Left ventricle myocardium superior (tissue), 1 donor: ENCODE measurements at regions not wholly inside any gene's neighbourhood (a gene's known extent, or its start where the extent isn't known, plus 50 kb on each side); places are given as distances from the start of the nearest gene placed in this dataset.

Experiments used
- ATAC-seq: fragments of 200-7000 bp; cut with Tn5 transposase; one replicate; pipeline ENCODE4 v1.9.1; 2020; ENCODE audit warnings: mild to moderate bottlenecking, moderate library complexity
- DNase-seq: peaks from one replicate; pipeline ENCODE4 v3.0.0-alpha.2; 2020
- intact Hi-C: fragments of 100-400 bp; cut with micrococcal nuclease; formaldehyde crosslinking; loops from one replicate; pipeline ENCODE4 v1.11.0; 2022
- donor health status: DM: no; HTN: yes; CAD: no; lungs with severe emphysema.

DNA sequence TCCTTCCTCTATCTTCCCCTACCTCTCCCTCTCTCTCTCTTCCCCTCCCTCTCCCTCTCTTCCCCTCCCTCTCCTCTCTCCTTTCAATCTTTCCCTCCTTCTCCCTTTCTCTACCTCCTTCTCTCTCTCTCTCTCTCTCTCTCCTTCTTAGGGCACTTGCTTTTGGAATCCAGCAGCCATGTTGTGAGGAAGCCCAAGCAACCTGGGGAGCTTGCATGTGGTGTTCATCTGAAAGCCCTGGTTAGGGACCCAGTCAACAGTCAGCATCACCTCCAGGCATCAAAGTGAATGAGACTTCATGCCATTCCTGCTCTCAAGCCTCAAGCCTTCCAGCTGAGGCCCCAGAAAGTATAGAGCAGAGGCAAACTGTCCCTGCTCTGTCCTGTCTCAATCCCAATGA is 65.6 kb upstream of the SHISAL1 start:
- intact Hi-C loops, result no loop called here
- no peak for ATAC-seq
- no peak for DNase-seq

DNA sequence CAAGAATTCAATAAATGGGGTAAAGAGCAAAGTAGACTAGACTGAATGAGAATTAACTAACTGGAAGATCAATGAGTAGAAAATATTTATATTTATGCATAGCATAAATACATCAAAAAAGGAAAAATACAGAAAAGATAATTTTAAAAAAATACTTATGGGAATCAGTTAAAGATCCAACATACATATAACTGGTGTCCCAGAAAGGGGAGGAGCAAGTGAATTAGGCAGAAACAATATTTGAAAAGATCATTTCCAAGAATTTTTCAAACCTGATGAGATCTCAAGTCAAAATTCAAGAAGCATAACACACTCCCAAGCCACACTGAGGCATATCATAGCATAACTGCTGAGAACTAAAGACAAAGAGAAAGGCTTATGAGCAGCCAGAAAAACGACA is 62.7 kb upstream of the SHISAL1 start:
- intact Hi-C loops, result no loop called here
- ATAC-seq (no peak), DNase-seq (no peak)

DNA sequence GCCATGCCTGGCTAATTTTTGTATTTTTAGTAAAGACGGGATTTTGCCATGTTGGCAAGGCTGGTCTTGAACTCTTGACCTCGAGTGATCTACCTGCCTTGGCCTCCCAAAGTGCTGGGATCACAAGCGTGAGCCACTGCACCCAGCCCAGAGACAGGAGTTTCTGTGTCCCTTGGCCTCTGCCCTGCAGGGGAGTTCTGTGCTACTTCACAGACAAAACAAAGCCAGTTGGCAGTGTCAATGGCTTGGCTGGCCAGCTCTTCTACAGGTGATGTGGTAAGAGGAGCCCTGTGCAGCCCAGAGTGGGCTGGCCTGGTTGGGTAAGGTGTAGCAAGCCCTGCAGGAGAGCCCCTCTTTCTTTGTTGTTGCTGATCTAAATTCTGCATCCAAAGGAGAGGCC is 60.5 kb upstream of the SHISAL1 start:
- intact Hi-C loops, result no loop called here
- ATAC-seq (no peak), DNase-seq (peak; percentile 15)

DNA sequence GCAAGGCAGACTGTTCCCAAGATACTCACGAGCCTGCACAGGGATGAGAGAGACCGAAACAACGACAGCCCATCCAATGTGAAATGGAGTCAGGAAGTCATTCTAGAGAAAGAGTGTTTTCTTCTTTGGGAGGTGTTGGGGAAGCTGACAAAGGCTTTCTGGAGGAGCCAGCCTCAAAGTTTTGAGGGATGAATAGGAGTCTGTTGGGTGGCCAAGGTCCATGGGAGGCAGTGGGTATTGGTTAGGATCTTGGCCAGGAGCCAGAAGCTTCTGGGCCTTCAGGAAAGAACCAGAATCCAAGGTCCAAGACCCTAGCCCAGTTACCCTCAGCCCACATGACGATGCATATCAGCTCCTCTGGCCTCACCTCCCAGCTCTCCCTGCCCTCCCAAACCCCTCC is 59.9 kb upstream of the SHISAL1 start:
- intact Hi-C loops, result no loop called here
- ATAC-seq (no peak), DNase-seq (no peak)

DNA sequence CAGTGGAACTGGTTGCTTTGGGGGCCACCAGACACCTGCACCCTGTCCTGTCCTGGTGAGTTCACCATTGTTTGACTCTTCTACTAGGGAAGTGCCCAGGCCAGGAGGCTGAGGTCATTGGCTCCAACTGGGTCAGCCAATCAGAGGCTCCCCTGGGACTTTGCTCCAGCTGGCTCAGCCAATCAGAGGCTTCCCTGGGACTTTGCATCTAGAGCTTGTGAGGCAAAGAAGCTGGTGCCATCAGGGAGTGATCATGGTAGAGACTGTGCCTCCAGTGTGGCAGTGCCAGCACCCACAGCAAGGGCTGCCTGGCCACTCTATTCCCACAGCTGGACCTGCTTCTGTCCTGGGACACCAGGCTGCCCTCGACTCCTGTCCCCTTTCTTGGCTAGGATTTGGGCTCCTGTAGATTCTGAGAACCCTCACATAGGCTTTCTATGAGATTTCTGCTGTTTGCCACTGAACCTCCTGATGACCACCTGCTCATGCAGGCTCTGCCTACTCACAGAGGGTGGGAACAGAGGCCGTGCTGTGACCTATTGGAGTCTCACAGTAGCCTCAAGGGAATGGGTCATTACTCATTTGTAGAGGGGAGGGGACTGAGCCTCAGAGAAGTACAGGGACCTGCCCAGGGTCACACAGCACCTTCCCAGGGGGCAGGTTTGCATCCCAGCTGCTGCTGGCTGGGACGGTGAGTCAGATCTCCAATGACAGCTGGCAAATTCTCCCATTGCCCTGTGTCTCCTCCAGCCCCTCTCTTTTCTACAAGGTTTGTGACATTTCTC is 59.2 kb upstream of the SHISAL1 start:
- intact Hi-C loops, result no loop called here
- DNase-seq, result peak; percentile 14
- no peak for ATAC-seq

DNA sequence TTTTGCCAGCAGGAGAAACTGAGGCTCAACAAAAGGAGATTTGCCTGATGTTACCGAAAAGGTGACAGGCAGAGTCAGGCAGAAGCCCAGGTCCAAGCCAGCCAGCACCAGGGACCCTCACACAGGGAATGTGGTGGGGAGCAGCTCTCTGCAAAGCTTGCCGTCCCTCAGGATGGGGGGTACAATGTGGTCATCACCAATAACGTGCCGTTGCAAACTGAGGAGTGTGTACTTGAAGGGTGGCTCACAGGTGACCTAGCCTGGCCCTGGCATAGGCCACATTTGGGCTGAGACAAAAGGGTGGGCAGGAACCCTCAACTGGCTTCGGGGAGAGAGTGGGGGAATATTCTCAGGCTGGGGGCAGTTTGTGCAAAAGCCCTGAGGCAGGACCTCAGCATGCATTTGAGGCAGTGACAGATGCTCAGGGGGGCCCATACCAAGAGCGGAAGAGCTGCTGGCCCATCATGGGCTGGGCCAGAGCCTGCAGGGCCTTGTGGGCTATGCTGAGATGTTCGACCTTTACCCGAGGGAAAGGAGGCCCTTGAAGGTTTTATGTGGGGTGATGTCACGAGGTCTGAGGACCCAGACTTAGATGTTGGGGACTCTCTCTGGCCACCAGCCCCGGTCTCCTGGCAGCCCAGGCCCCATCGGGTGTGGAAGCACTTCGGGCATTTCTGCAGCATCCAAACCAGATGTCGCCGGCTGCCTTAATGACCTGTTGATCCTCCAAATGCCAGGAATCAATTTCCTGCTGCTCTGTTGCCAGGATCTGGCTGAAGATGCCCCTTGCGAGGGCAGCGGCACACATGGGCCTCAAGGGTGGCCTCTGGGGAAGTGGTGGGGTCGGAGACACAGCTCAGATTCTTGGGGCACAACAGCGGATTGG is 57.4 kb upstream of the SHISAL1 start:
- DNase-seq (peak; percentile 10), ATAC-seq (no peak)

GRCh38 chr22:44369293-44369661 is 56.5 kb upstream of the SHISAL1 start:
- intact Hi-C loops, result no loop called here
- ATAC-seq (no peak), DNase-seq (peak; percentile 27)

More for the DNA sequence above, 57.4 kb upstream of the SHISAL1 start:
- intact Hi-C loops, result no loop called here

GRCh38 chr22:44368611-44369292 is 56.0 kb upstream of the SHISAL1 start:
- intact Hi-C loops, result no loop called here
- DNase-seq, result peak; percentile 6
- no peak for ATAC-seq

DNA sequence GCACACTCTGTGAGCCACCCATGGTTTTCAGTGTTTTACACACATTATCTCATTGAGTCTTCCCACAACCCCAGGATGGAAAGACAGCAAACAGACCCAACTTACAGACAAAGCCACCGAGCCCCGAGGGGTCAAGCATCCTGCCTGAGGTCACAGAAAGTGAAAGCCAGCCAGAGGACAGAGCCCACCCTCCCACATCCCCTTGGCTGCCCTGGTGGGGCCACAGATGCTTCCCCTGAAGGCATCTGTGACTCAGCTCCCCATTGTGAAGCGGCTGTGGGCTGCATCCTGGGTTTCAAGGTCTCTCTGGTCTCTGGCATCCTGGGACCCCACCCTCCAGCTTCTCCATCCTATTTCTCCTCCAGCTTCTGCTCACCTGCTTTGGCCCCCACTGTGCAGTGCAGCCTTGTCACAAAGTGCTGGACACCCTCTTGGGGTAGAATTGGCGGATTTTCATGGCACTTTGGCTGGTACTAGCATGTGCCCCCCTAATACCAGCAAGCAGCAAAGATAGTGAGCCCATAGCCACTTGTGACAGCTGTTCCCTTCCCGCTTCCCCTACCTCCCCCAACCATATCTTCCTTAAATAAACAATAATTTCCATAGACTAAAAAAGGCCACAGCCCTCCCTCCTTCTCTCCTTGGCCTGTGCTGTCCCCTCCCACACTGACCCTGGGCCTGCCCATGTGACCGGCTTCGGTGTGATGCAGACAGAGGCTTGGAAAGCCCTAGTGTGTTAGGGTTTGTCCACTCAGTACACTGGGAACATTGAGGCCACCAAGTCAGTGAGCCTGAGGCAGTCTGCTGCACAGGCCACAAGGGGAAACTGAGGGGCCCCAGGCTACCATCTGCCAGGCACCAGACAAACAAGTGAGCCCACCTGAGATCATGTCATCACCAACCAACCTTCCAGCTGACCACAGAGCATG is 53.9 kb upstream of the SHISAL1 start:
- ATAC-seq (no peak), DNase-seq (peak; percentile 16)
- intact Hi-C loops, result no loop called here

GRCh38 chr22:44365832-44366231 is 53.1 kb upstream of the SHISAL1 start:
- ATAC-seq, result no peak
- intact Hi-C loops, result no loop called here
- DNase-seq, result peak; percentile 1

DNA sequence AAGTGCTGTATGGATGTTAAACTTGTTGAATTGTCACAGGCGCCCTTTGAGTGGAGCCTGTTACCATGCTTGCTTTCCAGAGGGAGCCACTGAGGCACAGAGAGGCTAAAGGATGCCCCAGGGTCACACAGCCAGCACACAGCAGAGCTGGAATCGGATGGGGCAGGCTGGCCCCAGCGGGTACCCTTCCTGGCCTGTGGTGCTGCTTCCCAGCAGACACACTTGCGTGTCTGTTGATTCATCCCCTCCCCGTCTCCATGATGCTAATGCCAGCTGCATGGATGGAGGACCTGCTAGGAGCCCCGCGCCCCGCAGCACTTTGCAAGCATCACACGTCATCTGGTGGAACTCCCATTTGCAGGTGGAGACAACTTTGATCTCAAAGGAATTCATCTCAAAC is 52.4 kb upstream of the SHISAL1 start:
- ATAC-seq (no peak), DNase-seq (peak; percentile 26)
- intact Hi-C loops, result no loop called here

DNA sequence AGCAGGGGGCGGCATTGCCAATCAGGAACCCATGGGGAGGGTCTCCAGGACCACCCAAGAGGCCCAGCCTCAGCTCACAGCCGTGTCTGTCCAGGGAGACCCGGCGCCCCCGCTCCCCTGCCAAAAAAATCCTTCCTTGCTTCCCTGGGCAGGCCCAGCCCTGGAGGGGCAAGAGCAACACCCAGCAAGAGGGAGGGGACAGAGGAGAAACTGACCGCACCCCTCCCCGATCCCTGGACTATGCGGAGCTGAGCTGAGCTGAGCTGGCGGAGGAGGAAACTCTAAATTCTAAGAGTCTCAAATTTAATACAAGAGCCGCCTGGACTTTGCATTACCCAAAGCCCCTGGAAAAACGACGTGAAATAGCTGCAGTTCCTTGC is 52.0 kb upstream of the SHISAL1 start:
- intact Hi-C loops, result no loop called here
- DNase-seq (peak; percentile 52), ATAC-seq (peak; percentile 10)

DNA sequence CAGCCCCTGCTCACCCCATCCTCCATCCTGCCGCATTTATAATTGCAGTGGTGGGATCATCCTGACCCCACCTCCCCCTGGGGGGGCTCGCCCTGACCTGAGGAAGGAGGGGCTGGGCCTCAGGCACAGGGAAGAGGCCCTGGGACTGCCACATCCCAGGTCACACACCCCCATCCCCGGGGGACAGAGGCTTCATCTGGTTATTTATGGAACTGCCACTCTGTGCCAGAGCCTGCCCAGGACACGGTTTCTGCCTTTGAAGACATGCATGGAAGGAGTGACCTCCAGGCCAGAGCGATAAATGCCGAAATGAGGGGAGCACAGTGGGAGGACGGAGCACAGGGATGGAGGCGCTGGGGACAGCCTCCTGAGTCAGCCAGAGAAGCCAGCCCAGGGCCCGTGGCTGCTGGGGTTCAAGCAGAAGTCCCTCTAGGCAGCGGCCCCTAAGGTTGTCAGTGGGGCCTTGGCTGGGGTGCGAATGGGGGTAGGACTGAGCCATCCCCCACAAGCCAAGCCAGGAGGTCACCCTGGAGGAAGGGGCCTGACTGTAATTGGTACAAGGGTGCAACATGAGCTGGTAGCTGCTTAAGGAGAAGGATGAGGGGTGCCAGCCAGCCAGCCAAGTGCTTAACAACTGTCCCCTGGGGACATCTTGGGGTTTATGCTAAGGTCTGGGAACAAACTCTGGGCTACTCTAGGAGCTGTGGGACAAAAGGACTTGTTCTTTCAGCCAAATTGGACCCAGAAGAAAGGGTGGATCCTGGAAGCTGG is 51.4 kb upstream of the SHISAL1 start:
- ATAC-seq (peak; percentile 76), DNase-seq (peak; percentile 68)
- intact Hi-C loops, result no loop called here

DNA sequence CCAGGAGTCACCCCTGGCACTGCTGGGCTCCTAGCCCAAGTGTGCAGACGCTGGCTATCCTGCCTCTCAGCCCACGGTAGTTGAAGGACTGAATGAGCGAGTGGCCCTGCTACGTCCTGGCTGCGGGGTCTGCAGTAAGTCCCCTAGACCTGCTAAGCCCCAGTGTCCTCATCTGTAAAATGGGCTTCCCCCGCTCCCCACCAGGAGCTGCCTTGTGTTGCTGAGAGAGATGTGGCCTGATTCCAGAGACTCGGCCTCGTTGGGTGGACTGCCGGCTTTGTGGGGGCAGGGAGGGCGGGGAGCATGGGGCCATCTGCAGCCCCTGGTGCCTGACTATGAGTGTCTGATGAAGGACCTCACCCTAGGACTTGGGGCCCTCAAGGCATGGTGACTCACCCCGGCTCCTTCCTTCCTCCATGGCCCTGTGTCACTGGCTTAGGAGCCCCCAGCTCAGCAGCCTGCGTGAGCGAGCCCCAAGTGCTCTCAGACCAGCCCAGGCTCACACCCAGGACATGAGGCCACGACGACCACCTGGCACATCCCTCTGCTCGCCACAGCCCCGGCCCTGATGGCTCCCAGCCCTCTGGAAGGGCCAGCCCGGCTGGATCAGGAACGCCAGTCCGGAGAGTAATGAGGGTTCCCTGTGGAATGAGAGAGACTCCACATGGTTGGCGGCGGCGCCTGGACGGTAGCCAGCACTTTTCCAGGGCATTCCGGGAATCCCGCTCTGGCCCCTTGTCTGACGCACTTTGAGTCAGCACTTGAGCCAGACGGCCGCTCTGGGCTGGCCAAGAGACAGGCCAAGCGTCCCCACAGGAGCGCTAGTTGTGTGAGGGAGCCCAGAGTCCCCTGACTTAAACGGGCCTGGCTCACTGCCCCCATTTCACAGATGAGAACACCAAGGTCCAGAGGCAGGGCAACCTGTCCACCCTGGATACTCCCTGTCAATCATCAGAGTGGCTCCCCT is 50.5 kb upstream of the SHISAL1 start:
- intact Hi-C loops, result no loop called here
- DNase-seq, result peak; percentile 95
- ATAC-seq, result peak; percentile 87

GRCh38 chr22:44362249-44363012 is 49.7 kb upstream of the SHISAL1 start:
- intact Hi-C loops, result no loop called here
- no peak for ATAC-seq
- DNase-seq, result peak; percentile 15
